ENCODE measurements at regions not wholly inside any gene's neighbourhood (a gene's known extent, or its start where the extent isn't known, plus 50 kb on each side); places are given as distances from the start of the nearest gene placed in this dataset.
"Not testable (repeated sequence)": the region's sequence is repeated elsewhere in the genome, so short reads cannot be mapped to it uniquely, and the experiment has no call there.

DNA sequence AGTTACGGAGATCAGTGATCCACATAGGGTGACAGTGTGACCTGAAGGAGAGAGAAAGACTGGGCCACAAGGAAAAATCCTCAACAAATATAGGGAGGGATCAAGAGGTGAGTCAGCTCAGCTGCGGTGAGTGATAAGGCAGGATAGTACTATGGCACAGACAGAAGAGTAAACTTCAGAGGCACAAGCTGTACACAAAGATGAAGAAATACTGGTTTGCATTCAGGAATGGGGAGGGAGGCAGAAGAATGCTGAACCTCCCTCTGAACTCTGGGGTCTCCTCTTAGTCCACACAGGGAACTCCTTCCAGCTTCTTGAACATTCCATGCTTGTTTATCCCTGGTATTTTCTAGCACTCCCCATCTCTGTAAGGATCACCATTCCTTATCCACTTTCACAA is 162.7 kb downstream of the BARX2 start:
- TF ChIP-seq, protein P1, sequence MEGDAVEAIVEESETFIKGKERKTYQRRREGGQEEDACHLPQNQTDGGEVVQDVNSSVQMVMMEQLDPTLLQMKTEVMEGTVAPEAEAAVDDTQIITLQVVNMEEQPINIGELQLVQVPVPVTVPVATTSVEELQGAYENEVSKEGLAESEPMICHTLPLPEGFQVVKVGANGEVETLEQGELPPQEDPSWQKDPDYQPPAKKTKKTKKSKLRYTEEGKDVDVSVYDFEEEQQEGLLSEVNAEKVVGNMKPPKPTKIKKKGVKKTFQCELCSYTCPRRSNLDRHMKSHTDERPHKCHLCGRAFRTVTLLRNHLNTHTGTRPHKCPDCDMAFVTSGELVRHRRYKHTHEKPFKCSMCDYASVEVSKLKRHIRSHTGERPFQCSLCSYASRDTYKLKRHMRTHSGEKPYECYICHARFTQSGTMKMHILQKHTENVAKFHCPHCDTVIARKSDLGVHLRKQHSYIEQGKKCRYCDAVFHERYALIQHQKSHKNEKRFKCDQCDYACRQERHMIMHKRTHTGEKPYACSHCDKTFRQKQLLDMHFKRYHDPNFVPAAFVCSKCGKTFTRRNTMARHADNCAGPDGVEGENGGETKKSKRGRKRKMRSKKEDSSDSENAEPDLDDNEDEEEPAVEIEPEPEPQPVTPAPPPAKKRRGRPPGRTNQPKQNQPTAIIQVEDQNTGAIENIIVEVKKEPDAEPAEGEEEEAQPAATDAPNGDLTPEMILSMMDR (IDR thresholded peaks at IDR 0.05; ENCODE audit: low read depth, low read length): no peak
- H3K4me3 ChIP-seq (replicated peaks in 1 of 2; ENCODE audit: low read depth in 2 of 2, low read length in 2 of 2): no peak overlapping the region
- no peak for DNase-seq (ENCODE audit: low read depth in 2 of 2)

DNA sequence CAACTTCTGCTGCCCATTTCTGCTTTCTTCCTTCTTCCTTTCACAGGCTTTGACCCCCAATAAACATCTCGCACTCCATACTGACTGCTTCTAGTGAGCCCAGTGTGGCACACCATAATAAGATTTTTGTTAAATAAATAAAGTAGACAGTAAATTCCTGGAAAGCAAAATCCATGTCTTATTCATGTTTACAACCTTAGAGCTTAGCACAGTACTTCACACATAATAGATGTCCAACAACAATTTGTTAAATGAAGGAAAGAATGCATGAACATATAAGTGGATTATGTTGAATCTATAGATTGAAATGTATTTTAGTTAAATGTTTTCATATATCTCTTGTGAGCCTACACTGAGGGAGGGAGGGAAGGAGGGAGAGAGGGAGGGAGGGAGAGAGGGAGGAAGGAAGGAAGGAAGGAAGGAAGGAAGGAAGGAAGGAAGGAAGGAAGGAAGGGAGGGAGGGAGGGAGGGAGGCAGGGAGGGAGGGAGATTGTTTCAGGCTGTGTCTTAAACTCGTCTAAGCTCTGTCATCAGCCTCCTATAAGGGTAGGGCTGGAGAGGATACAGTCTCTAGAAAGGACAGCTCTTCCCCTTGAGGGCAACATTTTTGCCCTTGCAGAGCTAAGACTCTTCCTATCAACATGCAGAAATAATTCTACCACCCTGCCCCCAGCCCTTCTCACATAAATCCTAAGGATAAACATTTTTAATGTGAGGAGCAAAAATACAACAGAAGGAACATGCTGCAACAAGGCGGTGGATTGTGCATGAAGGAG is 168.1 kb downstream of the BARX2 start:
- no peak for DNase-seq (ENCODE audit: low read depth in 2 of 2)
- H3K4me3 ChIP-seq (replicated peaks in 1 of 2; ENCODE audit: low read depth in 2 of 2, low read length in 2 of 2): no peak overlapping the region
- TF ChIP-seq, protein P1 (IDR thresholded peaks at IDR 0.05; ENCODE audit: low read depth, low read length): no peak

DNA sequence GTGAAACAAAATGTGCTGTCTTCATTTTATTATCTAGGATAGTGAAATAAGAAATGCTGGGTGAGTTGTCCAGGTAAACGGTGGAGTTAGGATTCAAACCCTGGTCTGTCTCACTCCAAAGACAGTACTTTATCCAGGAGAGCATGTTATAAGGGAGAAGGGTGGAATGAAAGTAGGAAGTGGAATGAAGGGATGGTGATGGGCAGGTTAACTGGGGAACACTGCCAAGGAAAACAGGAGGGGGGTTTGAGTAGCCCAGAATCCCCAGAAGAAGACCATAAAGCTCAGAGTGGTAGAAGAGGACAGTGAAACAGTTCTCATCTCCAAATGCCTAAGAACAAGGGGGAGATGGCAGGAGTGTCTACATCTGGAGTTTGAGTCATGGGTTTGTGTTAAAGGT is 169.0 kb downstream of the BARX2 start:
- no peak overlapping the region for H3K4me3 ChIP-seq (replicated peaks in 1 of 2; ENCODE audit: low read depth in 2 of 2, low read length in 2 of 2)
- DNase-seq (ENCODE audit: low read depth in 2 of 2): no peak
- TF ChIP-seq, protein P1 (IDR thresholded peaks at IDR 0.05; ENCODE audit: low read depth, low read length): no peak

DNA sequence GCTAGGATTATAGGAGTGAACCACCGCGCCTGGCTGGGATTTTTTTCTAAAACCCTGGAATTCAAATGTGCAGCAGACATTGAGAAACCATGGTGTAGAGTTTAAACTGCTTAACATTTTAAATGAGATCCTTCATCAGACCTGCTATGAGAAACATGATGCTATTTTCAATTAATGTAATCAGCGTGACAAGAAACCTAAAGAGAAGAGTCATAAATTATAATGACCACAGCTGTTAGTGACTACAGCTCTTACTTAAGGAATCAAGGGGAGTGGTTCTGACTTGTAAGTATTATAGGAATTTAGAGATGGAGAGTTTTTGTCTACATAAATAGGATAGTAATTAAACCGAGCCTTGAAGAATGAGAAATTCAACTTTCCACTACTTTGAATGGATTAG is 170.6 kb downstream of the BARX2 start:
- no peak overlapping the region for H3K4me3 ChIP-seq (replicated peaks in 1 of 2; ENCODE audit: low read depth in 2 of 2, low read length in 2 of 2)
- no peak for DNase-seq (ENCODE audit: low read depth in 2 of 2)
- TF ChIP-seq, protein P1 (IDR thresholded peaks at IDR 0.05; ENCODE audit: low read depth, low read length): no peak

DNA sequence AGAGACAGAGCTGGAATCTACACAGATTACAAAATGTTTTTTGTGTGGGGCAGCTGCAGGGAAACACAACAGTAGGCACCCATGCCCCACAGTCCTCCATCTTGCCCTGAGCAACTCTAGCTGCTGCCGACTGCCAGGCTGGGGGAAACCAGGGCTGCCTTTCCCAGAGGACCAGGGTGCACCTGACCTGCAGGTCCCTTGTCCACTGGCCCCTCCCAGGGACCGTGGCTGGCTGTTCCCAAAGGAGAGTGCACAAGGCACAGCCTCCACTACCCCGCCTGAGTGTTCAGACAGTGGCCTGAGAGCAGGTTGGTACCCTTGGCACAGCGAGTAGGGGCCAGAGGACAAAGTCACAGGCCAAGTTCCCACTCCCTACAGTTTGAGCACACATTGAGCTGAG is 181.8 kb downstream of the BARX2 start:
- no peak overlapping the region for H3K4me3 ChIP-seq (replicated peaks in 1 of 2; ENCODE audit: low read depth in 2 of 2, low read length in 2 of 2)
- no peak for DNase-seq (ENCODE audit: low read depth in 2 of 2)
- TF ChIP-seq, protein P1 (IDR thresholded peaks at IDR 0.05; ENCODE audit: low read depth, low read length): no peak

DNA sequence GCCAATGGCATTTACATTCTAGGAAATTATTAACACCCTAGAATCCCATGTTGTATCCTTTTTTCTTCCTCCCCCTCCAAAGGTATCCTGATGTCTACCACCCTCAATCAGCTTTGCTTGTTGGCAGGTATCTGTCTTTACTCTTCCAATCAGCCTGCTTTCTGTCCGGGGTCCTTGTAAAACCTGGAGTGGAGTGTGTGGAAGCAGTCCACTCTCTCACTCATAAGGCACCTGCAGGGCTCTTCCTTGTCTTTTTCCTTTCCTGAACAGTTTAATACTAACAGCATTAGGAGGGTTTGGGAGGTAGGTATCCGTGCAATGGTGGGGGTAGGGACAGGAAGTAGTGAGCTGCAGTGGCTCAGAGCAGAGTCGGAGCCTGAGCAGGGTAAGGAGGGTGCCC is 193.4 kb downstream of the BARX2 start:
- DNase-seq (ENCODE audit: low read depth in 2 of 2): no peak
- TF ChIP-seq, protein P1 (IDR thresholded peaks at IDR 0.05; ENCODE audit: low read depth, low read length): no peak
- H3K4me3 ChIP-seq (replicated peaks in 1 of 2; ENCODE audit: low read depth in 2 of 2, low read length in 2 of 2): no peak overlapping the region

DNA sequence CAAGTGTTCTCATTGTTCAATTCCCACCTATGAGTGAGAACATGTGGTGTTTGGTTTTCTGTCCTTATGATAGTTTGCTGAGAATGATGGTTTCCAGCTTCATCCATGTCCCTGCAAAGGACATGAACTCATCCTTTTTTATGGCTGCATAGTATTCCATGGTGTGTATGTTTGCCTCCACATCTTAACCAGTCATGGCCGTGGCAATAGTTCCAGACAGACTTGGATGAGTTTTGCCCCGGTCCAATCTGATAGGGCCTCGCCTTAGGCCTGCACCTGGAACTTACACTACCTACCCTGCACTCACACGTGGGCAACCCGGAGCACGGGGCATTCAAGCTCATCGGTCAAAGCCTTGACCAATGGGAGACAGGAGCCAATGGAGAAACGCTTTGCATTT is 197.0 kb downstream of the BARX2 start:
- H3K4me3 ChIP-seq (replicated peaks in 1 of 2; ENCODE audit: low read depth in 2 of 2, low read length in 2 of 2); DNase-seq (ENCODE audit: low read depth in 2 of 2): not testable (repeated sequence)
